SK-N-SH (cell line): ENCODE measurements at regions not wholly inside any gene's neighbourhood (a gene's known extent, or its start where the extent isn't known, plus 50 kb on each side); places are given as distances from the start of the nearest gene placed in this dataset.

Source experiments
- CTCF ChIA-PET: fragments of 300-600, 350-600 bp; formaldehyde crosslinking; extraction: SDS; loops from one replicate; lab custom pipeline; 2021; lab: Yijun Ruan, JAX
- POLR2A ChIA-PET: fragments of 350-600 bp; sonication (Branson Sonifier 250); formaldehyde crosslinking; extraction: SDS; loops from one replicate; lab custom pipeline; 2020; ENCODE audit warnings: antibody characterized with exemption, inconsistent platforms; lab: Yijun Ruan, JAX
- DNase-seq: peaks from one replicate; pipeline ENCODE4 v3.0.0; 2012
- H2AFZ ChIP-seq: fragments of 200-600 bp; sonication (generic); 2 replicates; pipeline ENCODE4 v1.8.1; 2016; ENCODE audit warnings: antibody characterized with exemption, mild to moderate bottlenecking, low read depth
- H3F3A ChIP-seq: fragments of 200-600 bp; sonication (generic); replicated peaks from 2 replicates; pipeline ENCODE3; 2016; ENCODE audit warnings: antibody characterized with exemption, mild to moderate bottlenecking; ENCODE audit not compliant: insufficient read depth
- H3K27ac ChIP-seq, 2 experiments: fragments of 200-500 bp in 1 of 2; fragments of 200-600 bp in 1 of 2; sonication (Bioruptor generic) in 1 of 2; sonication (generic), shearing (Covaris generic) in 1 of 2; 2 replicates each; pipeline versions ENCODE4 v1.5.1 to v1.6.1; 2014 to 2016; ENCODE audit warnings: low read depth in 2 of 2, inconsistent platforms in 1 of 2, low read length in 1 of 2, mild to moderate bottlenecking in 1 of 2, mixed read lengths in 1 of 2
- H3K27me3 ChIP-seq: fragments of 200-600 bp; sonication (generic), shearing (Covaris generic); 2 replicates; pipeline ENCODE4 v1.6.1; 2016; ENCODE audit warnings: mixed run types; ENCODE audit not compliant: insufficient read depth
- H3K36me3 ChIP-seq, 2 experiments: fragments of 200-500 bp in 1 of 2; fragments of 200-600 bp in 1 of 2; sonication (Bioruptor generic) in 1 of 2; sonication (generic) in 1 of 2; replicated peaks in 1 of 2; 2 replicates each; pipeline versions ENCODE3 to v1.5.1; 2014 to 2016; ENCODE audit warnings: low read length in 1 of 2, mild to moderate bottlenecking in 1 of 2; ENCODE audit not compliant: insufficient read depth in 2 of 2, control insufficient read depth in 1 of 2
- H3K4me1 ChIP-seq, 2 experiments: fragments of 200-500 bp in 1 of 2; fragments of 200-600 bp in 1 of 2; sonication (Bioruptor generic) in 1 of 2; sonication (generic), shearing (Covaris generic) in 1 of 2; 2 replicates each; pipeline versions ENCODE4 v1.5.1 to v1.6.1; 2014 to 2016; ENCODE audit warnings: low read depth in 1 of 2, low read length in 1 of 2, mixed run types in 1 of 2; ENCODE audit not compliant: insufficient read depth in 2 of 2, control insufficient read depth in 1 of 2
- H3K4me2 ChIP-seq: fragments of 200-600 bp; sonication (generic), shearing (Covaris generic); 2 replicates; pipeline ENCODE4 v1.6.1; 2017; ENCODE audit warnings: mixed run types
- H3K4me3 ChIP-seq, 2 experiments: fragments of 200-500 bp in 1 of 2; fragments of 200-600 bp in 1 of 2; sonication (Bioruptor generic) in 1 of 2; sonication (generic), shearing (Covaris generic) in 1 of 2; 2 replicates each; pipeline versions ENCODE4 v1.5.1 to v1.8.1; 2014 to 2016; ENCODE audit warnings: low read depth in 2 of 2, inconsistent platforms in 1 of 2, low read length in 1 of 2, mild to moderate bottlenecking in 1 of 2, mixed read lengths in 1 of 2, moderate library complexity in 1 of 2
- H3K79me2 ChIP-seq: fragments of 200-600 bp; sonication (generic); 2 replicates; pipeline ENCODE4 v1.8.1; 2017; ENCODE audit warnings: mild to moderate bottlenecking; ENCODE audit not compliant: insufficient read depth
- H3K9ac ChIP-seq: fragments of 200-600 bp; sonication (generic); 2 replicates; pipeline ENCODE4 v1.6.1; 2017; ENCODE audit warnings: mixed run types
- H3K9me2 ChIP-seq: fragments of 200-600 bp; sonication (generic); 2 replicates; pipeline ENCODE4 v1.6.1; 2017; ENCODE audit warnings: mixed run types
- H3K9me3 ChIP-seq: fragments of 200-600 bp; sonication (generic); 2 replicates; pipeline ENCODE4 v1.6.1; 2017; ENCODE audit warnings: mixed run types, mild to moderate bottlenecking, moderate library complexity
- H4K20me1 ChIP-seq: fragments of 200-600 bp; sonication (generic); 2 replicates; pipeline ENCODE4 v1.6.1; 2017; ENCODE audit warnings: mild to moderate bottlenecking, mixed run types; ENCODE audit not compliant: insufficient read depth
- CHD2 ChIP-seq: fragments of 150-350 bp; IDR thresholded peaks from 2 replicates; pipeline ENCODE4 v1.6.1; 2018; ENCODE audit warnings: low read length; ENCODE audit not compliant: partially characterized antibody
- EP300 ChIP-seq, 2 experiments: IDR thresholded peaks; 2 replicates each; pipeline versions ENCODE4 v1.4.0 to v1.6.1; 2012; ENCODE audit warnings: borderline replicate concordance in 1 of 2, low read depth in 1 of 2, low read length in 1 of 2
- FOSL2 ChIP-seq: IDR thresholded peaks from 2 replicates; pipeline ENCODE4 v1.4.0; 2012; ENCODE audit warnings: low read depth, mild to moderate bottlenecking, moderate library complexity, borderline replicate concordance
- FOXJ3 ChIP-seq: sonication (generic); formaldehyde crosslinking; IDR thresholded peaks from 2 replicates; pipeline ENCODE4 v1.5.1; 2020; ENCODE audit warnings: mild to moderate bottlenecking, missing genetic modification reagents
- GABPA ChIP-seq: IDR thresholded peaks from 2 replicates; pipeline ENCODE4 v1.4.0; 2012; ENCODE audit warnings: low read depth, mild to moderate bottlenecking
- GATA2 ChIP-seq: sonication (generic); formaldehyde crosslinking; IDR thresholded peaks from 2 replicates; pipeline ENCODE4 v1.5.0; 2020; ENCODE audit warnings: mild to moderate bottlenecking, missing genetic modification reagents
- JUND ChIP-seq: IDR thresholded peaks from 2 replicates; pipeline ENCODE4 v1.4.0; 2012
- MEF2A ChIP-seq: IDR thresholded peaks from 2 replicates; pipeline ENCODE4 v1.4.0; 2012; ENCODE audit warnings: low read depth, borderline replicate concordance
- MXI1 ChIP-seq: IDR thresholded peaks from 2 replicates; pipeline ENCODE4 v1.6.1; 2012; ENCODE audit warnings: mild to moderate bottlenecking, low read depth, low read length, improper control_type of control experiment
- POLR2AphosphoS5 ChIP-seq: IDR thresholded peaks from 2 replicates; pipeline ENCODE4 v1.6.1; 2012; ENCODE audit warnings: low read depth, low read length
- RAD21 ChIP-seq: IDR thresholded peaks from 2 replicates; pipeline ENCODE4 v1.6.1; 2012; ENCODE audit warnings: mild to moderate bottlenecking, low read length
- RFX5 ChIP-seq: IDR thresholded peaks from 2 replicates; pipeline ENCODE4 v1.6.1; 2012; ENCODE audit warnings: mild to moderate bottlenecking, improper control_type of control experiment, low read length
- RXRA ChIP-seq: IDR thresholded peaks from 2 replicates; pipeline ENCODE4 v1.4.0; 2012; ENCODE audit warnings: low read depth, mild to moderate bottlenecking, borderline replicate concordance
- TAF1 ChIP-seq: IDR thresholded peaks from 2 replicates; pipeline ENCODE4 v1.6.1; 2012; ENCODE audit warnings: low read depth, mild to moderate bottlenecking, low read length, moderate library complexity, borderline replicate concordance
- YY1 ChIP-seq: IDR thresholded peaks from 2 replicates; pipeline ENCODE4 v1.4.0; 2012; ENCODE audit warnings: low read depth, mild to moderate bottlenecking
- WGBS: methylation state at CpG from one replicate; pipeline ENCODE4 v1.1.6; 2017; ENCODE audit warnings: low lambda C conversion rate; 5-methylcytosine and 5-hydroxymethylcytosine counted together
- TF ChIP-seq, protein P1 (sequence below): IDR thresholded peaks from 2 replicates; pipeline ENCODE4 v1.6.1; 2012; ENCODE audit warnings: mild to moderate bottlenecking, low read depth, low read length, moderate library complexity
- TF ChIP-seq, protein P2 (sequence below): IDR thresholded peaks from 2 replicates; pipeline ENCODE4 v1.4.0; 2012; ENCODE audit warnings: low read depth
- TF ChIP-seq, protein P3 (sequence below): fragments of 200-600 bp; sonication (generic); IDR thresholded peaks from 2 replicates; pipeline ENCODE4 v1.6.1; 2017; ENCODE audit warnings: antibody characterized with exemption, mild to moderate bottlenecking, moderate library complexity
- TF ChIP-seq, protein P4 (sequence below): fragments of 150-350 bp; IDR thresholded peaks from 2 replicates; pipeline ENCODE4 v1.6.1; 2016; ENCODE audit warnings: mild to moderate bottlenecking, low read depth, low read length

DNA sequence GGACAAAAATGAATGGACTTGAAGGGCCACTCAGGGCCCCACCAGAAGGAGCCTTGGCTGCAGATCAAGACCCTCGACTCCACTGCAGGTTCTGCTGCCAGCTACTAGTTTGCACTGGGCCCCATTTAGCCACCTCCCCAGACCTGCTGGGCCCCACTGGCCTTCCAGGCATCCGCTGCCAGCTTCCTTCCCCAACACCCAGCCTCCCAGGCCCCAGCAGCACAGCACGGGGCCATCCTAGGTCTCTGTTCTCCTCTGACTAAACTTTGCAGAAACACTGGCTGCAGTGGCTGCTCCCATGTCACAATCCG is 277.4 kb upstream of the KLF14 start (continued):
- TF ChIP-seq FOSL2 = no peak
- TF ChIP-seq POLR2AphosphoS5 = no peak
- no peak for TF ChIP-seq YY1
- TF ChIP-seq, protein P1, sequence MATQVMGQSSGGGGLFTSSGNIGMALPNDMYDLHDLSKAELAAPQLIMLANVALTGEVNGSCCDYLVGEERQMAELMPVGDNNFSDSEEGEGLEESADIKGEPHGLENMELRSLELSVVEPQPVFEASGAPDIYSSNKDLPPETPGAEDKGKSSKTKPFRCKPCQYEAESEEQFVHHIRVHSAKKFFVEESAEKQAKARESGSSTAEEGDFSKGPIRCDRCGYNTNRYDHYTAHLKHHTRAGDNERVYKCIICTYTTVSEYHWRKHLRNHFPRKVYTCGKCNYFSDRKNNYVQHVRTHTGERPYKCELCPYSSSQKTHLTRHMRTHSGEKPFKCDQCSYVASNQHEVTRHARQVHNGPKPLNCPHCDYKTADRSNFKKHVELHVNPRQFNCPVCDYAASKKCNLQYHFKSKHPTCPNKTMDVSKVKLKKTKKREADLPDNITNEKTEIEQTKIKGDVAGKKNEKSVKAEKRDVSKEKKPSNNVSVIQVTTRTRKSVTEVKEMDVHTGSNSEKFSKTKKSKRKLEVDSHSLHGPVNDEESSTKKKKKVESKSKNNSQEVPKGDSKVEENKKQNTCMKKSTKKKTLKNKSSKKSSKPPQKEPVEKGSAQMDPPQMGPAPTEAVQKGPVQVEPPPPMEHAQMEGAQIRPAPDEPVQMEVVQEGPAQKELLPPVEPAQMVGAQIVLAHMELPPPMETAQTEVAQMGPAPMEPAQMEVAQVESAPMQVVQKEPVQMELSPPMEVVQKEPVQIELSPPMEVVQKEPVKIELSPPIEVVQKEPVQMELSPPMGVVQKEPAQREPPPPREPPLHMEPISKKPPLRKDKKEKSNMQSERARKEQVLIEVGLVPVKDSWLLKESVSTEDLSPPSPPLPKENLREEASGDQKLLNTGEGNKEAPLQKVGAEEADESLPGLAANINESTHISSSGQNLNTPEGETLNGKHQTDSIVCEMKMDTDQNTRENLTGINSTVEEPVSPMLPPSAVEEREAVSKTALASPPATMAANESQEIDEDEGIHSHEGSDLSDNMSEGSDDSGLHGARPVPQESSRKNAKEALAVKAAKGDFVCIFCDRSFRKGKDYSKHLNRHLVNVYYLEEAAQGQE = no peak
- TF ChIP-seq, protein P2, sequence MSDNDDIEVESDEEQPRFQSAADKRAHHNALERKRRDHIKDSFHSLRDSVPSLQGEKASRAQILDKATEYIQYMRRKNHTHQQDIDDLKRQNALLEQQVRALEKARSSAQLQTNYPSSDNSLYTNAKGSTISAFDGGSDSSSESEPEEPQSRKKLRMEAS = no peak
- TF ChIP-seq CHD2 = no peak
- no peak for TF ChIP-seq RAD21
- TF ChIP-seq RXRA = no peak
- TF ChIP-seq GATA2 = no peak
- no peak for TF ChIP-seq EP300 (IDR thresholded peaks at IDR 0.05; ENCODE audit: borderline replicate concordance in 1 of 2, low read depth in 1 of 2, low read length in 1 of 2)
- TF ChIP-seq, all 33 proteins: peak for 0

DNA sequence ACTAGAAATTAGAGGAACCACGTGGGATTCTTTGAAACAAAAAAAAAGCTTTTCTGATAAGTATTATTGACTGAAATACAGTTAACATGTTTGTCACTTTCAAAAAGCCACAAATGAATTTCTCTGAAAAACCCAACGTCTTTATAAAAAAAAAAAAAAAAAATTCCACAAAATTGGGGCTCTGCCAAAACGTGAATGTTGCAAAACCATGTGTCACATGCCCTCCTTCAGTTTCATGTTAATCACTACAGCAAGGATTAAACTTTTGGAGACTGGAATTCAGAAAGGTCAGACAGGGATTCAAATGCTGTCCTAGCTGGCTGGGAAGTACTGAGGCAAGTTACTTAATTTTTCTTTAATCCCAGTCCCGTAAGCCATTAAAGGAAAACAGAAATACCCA is 278.0 kb upstream of the KLF14 start:
- Histone ChIP-seq H3K27ac (peak overlapping the region; percentile 95 to 96), H3K4me2 (peak overlapping the region; percentile 49), H3K4me1 (peaks cover 34 to 66% of the 10 kb centered on the region in 2 experiments), H3K9me3 (no peaks in the 10 kb centered on the region), H4K20me1 (no peaks in the 10 kb centered on the region), H3K27me3 (no peaks in the 10 kb centered on the region), H3K79me2 (peaks cover 85% of the 10 kb centered on the region), H3K9me2 (no peaks in the 10 kb centered on the region), H3K9ac (peak overlapping the region; percentile 47; the same call in 1 of the 2 replicates), H2AFZ (no peak overlapping the region), H3K4me3 (no peak overlapping the region), H3F3A (peaks cover 61% of the 10 kb centered on the region), H3K36me3 (peaks cover 0 to 4% of the 10 kb centered on the region in 2 experiments)
- CTCF ChIA-PET = interaction anchor here (1.2 to 3.7 kb wide), 7 partner anchors 10 to 115 kb away, joined by 4 to 18 read pairs (median 11); no protein-coding TSS in a partner anchor
- DNase-seq = no peak
- POLR2A ChIA-PET = interaction anchor here (0.7 kb wide), 1 partner anchor 28 kb away, joined by 3 read pairs; no protein-coding TSS in a partner anchor
- 17% methylated on average over 4 of the region's 4 CpGs for WGBS
- TF ChIP-seq, protein P3, sequence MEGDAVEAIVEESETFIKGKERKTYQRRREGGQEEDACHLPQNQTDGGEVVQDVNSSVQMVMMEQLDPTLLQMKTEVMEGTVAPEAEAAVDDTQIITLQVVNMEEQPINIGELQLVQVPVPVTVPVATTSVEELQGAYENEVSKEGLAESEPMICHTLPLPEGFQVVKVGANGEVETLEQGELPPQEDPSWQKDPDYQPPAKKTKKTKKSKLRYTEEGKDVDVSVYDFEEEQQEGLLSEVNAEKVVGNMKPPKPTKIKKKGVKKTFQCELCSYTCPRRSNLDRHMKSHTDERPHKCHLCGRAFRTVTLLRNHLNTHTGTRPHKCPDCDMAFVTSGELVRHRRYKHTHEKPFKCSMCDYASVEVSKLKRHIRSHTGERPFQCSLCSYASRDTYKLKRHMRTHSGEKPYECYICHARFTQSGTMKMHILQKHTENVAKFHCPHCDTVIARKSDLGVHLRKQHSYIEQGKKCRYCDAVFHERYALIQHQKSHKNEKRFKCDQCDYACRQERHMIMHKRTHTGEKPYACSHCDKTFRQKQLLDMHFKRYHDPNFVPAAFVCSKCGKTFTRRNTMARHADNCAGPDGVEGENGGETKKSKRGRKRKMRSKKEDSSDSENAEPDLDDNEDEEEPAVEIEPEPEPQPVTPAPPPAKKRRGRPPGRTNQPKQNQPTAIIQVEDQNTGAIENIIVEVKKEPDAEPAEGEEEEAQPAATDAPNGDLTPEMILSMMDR = no peak
- no peak for TF ChIP-seq CHD2
- TF ChIP-seq, protein P4, sequence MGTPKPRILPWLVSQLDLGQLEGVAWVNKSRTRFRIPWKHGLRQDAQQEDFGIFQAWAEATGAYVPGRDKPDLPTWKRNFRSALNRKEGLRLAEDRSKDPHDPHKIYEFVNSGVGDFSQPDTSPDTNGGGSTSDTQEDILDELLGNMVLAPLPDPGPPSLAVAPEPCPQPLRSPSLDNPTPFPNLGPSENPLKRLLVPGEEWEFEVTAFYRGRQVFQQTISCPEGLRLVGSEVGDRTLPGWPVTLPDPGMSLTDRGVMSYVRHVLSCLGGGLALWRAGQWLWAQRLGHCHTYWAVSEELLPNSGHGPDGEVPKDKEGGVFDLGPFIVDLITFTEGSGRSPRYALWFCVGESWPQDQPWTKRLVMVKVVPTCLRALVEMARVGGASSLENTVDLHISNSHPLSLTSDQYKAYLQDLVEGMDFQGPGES = no peak
- peak; percentile 45; the same call in 1 of the 2 replicates for TF ChIP-seq TAF1
- TF ChIP-seq MEF2A = no peak
- TF ChIP-seq POLR2AphosphoS5 = peak; percentile 53; the same call in 1 of the 2 replicates
- TF ChIP-seq, protein P2 = peak; percentile 80
- no peak for TF ChIP-seq MXI1
- peak; percentile 45 for TF ChIP-seq JUND
- TF ChIP-seq, protein P1 = 0 out of 2 replicates have a peak, but pooled peaks have one; percentile 26
- TF ChIP-seq RXRA = peak; percentile 68; the same call in 1 of the 2 replicates
- no peak for TF ChIP-seq FOXJ3 (CRISPR knock-in tag)
- TF ChIP-seq FOSL2 = peak; percentile 40; the same call in 1 of the 2 replicates
- TF ChIP-seq EP300 (IDR thresholded peaks at IDR 0.05; ENCODE audit: borderline replicate concordance in 1 of 2, low read depth in 1 of 2, low read length in 1 of 2) = peak; percentile 25 to 56; a peak in 2 of 4 replicates
- no peak for TF ChIP-seq RFX5
- no peak for TF ChIP-seq GABPA
